HG02798 (cell line): ENCODE measurements at regions not wholly inside any gene's neighbourhood (a gene's known extent, or its start where the extent isn't known, plus 50 kb on each side); places are given as distances from the start of the nearest gene placed in this dataset.
"Not testable (repeated sequence)": the region's sequence is repeated elsewhere in the genome, so short reads cannot be mapped to it uniquely, and the experiment has no call there.

Source experiments
- ATAC-seq: cut with Tn5 transposase; IDR thresholded peaks from one replicate; pipeline ENCODE4 v1.9.1; 2021; ENCODE audit warnings: mild to moderate bottlenecking; ENCODE audit not compliant: unreplicated experiment, poor library complexity

DNA sequence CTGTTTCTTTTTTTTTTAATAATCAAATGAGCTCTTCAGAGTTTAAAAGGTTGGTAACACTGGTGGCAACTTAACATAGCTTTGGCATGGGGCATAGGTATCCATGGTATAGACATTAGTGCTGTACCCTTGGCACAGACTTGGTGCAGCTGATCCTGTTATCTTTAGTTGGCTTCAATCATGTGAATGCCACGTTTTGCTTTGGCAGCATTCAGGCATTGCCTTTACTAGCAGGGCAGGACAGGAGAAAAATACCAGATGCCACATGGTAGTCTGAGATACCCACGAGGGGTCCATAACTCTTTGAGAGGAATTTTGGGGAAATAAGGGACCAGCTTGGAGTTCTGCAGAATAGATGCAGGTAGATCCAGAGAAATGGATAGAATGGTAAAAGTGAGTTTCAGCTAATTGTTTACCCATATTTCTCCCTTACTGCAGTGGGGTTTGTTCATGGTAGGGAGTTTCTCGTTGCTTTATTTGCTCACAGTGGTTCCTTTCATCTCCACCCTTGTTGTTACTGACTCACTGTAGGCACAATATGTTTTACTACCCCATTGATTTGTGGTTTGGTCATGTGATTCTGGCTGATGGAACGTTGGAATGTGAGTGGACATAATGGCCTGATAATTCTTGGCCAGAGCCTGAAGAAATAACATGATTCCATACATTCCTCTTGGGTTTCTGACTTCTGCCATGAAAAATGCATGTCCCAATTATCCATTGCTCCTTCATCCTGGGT, 342.7 kb downstream of the GLUD2 start:
- no peak for ATAC-seq

GRCh38 chrX:121405826-121406225, 358.4 kb downstream of the GLUD2 start:
- ATAC-seq, result no peak

DNA sequence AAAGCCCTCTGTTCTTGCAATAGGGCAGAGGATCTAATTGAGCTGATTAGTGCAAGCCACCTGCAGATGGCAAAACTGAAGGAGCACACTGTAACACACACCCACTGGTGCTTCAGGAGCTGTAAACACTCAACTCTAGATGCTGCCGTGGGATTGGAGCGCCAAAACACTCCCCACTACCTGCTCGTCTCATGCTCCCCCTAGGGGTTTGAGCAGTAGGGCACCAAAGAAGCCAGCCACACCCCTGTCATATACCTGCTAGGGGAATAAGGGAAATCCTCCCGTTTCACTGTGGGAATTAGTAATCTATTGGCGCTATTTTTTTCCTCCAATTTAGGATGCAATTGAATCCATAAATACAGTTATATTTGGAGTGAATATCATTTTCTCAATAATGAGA, 360.2 kb downstream of the GLUD2 start:
- no peak for ATAC-seq

- not testable (repeated sequence) for ATAC-seq
Observed at GRCh38 chrX:121431514-121431913, 384.1 kb downstream of the GLUD2 start.

- no peak for ATAC-seq
Observed at GRCh38 chrX:121433289-121433688, 385.9 kb downstream of the GLUD2 start.

- not testable (repeated sequence) for ATAC-seq
Observed at GRCh38 chrX:121437666-121438065, 390.3 kb downstream of the GLUD2 start.

DNA sequence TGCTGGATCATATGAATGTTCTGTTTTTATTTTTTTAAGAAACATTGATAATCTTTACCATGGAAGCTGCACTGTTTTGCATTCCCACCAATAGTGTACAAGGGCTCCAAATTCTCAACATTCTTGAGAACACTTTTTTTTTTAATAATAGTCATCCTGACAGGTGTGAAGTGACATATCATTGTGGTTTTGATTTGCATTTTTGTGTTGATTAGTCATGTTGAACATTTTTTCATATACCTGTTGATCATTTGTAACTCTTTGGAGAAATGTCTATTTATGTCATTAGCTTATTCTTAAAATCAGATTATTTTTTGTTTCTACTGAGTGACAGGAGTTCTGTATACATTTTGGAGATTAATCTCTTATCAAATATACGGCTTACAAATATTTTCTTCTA, 408.5 kb downstream of the GLUD2 start:
- ATAC-seq, result no peak

GRCh38 chrX:121456315-121456714, 408.9 kb downstream of the GLUD2 start:
- ATAC-seq, result peak; percentile 76

- no peak for ATAC-seq
Observed at GRCh38 chrX:121457096-121457495, 409.7 kb downstream of the GLUD2 start.

DNA sequence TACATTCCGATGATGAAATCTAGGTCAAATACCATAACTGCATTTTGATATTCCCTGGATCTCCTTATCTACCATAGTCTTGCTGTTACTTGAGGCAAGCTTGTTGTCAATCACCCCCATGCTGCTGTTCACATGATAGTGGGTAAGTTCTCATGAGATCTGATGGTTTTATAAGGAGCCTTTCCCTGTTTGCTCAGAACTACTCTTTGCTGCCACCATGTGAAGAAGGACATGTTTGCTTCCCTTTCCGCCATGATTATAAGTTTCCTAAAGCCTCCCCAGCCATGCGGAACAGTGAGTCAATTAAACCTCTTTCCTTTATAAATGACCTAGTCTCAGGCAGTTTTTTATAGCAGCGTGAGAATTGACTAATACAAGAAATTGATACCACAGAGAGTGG, 432.0 kb downstream of the GLUD2 start:
- ATAC-seq, result no peak

DNA sequence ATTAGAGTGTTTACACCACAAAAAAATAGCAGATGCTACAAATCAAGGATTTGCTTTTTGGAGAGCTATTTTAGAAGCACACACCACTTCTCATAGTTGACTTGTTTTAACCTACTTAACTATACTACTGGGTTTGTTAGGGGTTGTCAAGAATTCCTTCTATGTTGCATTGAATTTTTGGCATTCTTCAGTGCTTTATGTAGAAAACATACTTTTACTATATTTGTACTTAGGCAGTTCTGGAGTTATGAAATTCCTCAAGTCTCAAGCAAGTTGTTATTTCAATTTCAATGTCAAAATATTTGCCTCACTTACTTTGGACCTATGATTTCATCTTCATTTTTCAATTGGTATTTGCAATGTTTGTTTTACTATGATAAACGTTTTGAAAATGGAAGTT, 449.6 kb downstream of the GLUD2 start:
- ATAC-seq, result no peak

- no peak for ATAC-seq
Observed at GRCh38 chrX:121504153-121504552, 456.7 kb downstream of the GLUD2 start.

GRCh38 chrX:121546317-121546716, 498.9 kb downstream of the GLUD2 start:
- ATAC-seq, result no peak

DNA sequence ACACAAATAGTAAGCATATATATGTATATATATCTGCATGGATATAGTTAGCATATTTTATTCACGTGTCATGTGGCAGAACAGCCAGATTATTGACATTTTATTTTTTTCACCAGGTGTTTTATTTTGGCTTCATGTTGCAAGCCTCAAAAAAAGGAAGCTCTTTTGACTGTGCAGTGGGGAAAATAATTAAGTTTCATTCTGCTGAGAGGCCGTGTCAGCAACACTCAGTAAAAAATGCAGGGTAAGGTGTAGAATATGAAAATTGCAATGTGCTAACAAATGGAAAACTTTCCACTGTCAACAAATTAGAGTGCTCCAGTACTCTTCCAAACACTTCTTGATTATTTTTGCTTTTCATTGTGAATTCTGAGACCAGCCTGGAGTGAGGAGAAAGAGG, 511.5 kb downstream of the GLUD2 start:
- ATAC-seq, result no peak

- no peak for ATAC-seq
Observed at GRCh38 chrX:121562616-121563015, 515.2 kb downstream of the GLUD2 start.

DNA sequence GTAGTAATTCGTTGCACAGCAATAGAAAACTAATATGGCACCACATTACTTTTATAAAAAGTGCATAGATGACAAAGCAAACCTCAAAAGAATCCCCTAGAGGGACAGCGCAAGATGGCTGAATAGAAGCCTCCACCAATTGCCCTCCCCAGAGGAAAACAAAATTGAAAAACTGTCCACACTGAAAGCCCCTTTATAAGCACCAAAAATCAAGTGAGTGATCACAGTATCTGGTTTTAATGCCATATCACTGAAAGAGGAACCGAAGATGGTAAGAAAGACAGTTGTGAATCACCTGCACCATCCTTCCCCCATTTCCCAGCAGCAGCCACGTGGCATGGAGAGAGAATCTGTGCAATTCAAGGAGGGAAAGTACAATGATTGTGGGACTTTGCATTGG, 522.2 kb downstream of the GLUD2 start:
- ATAC-seq, result peak; percentile 62

DNA sequence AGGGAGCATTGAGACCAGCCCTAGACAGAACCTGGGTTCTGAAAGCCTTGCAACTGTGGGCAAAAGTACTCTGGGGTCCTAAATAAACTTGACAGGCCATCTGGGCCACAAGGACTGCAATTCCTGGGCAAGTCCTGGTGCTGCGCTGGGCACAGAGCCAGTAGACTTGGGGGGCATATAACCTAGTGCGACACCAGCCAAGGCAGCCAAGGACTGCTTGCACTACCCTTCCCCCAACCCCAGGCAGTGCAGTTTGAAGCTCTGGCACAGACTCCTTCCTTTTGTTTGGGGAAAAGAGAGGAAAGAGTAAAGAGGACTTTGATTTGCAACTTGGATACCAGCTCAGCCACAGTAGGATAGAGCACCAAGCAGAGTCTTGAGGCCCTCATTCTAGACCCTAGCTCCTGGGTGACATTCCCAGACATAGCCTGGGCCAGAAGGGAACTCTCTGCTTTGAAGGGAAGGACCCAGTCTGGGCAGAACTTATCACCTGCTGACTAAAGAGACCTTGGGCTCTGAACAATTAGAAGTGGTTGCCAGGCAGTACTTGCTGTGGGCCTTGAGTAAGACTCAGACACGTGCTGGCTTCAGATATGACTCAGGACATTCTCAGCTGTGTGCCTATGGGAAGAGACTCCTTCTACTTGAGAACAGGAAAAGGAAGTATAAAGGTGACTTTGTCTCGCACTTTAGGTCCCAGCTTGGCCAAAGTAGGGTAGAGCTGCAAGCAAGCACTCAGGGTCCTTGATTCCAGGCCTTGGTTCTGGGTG, 522.8 kb downstream of the GLUD2 start:
- peak; percentile 63 for ATAC-seq

GRCh38 chrX:121571333-121571732, 523.9 kb downstream of the GLUD2 start:
- ATAC-seq, result no peak

GRCh38 chrX:121574384-121574783, 527.0 kb downstream of the GLUD2 start:
- ATAC-seq, result not testable (repeated sequence)

- ATAC-seq, result peak; percentile 62
Observed at GRCh38 chrX:121579016-121579760, 531.8 kb downstream of the GLUD2 start.

DNA sequence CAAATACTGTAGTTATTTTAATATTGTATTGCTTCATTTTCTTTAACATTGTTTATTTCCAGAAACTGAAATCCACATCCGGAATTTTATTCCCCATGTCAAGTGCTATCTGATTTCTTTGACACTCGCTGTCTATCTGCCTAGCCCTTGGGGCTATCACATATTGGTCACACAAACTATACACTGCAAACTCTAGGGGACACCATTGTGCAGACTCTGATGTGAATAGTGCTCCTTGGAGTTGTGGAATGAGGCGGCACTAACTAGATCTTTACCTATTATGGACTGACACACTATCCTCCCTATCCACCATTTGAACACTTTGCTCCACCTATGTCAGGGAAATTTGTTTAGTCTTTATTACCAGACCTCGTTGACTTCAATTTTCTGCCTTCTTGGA, 534.5 kb downstream of the GLUD2 start:
- no peak for ATAC-seq
